Left lung (tissue), 4 donors: ENCODE measurements at regions not wholly inside any gene's neighbourhood (a gene's known extent, or its start where the extent isn't known, plus 50 kb on each side); places are given as distances from the start of the nearest gene placed in this dataset.
A peak's percentile ranks its signal among the peaks of the same experiment; 100 is the strongest.
"Not testable (repeated sequence)": the region's sequence is repeated elsewhere in the genome, so short reads cannot be mapped to it uniquely, and the experiment has no call there.

Experiments
- ATAC-seq: fragments of 200-7000 bp; cut with Tn5 transposase; one replicate; pipeline ENCODE4 v1.9.1; 2020; ENCODE audit warnings: moderate library complexity
- DNase-seq, 4 donors: peaks; one replicate each; pipeline ENCODE4 v3.0.0-alpha.2; 2013 to 2020
- H3K27ac ChIP-seq, 2 donors: fragments of 200-600 bp; sonication (generic) in 1 of 2; one replicate each; pipeline versions ENCODE4 v1.5.0 to v1.8.0; 2020 to 2021
- H3K27me3 ChIP-seq, 2 donors: fragments of 200-600 bp; sonication (generic) in 1 of 2; one replicate each; pipeline versions ENCODE4 v1.5.0 to v1.8.0; 2020 to 2021
- H3K36me3 ChIP-seq, 2 donors: fragments of 200-600 bp; sonication (generic) in 1 of 2; one replicate each; pipeline versions ENCODE4 v1.5.0 to v1.8.0; 2020 to 2021
- H3K4me1 ChIP-seq, 2 donors: fragments of 200-600 bp; one replicate each; pipeline ENCODE4 v1.8.0; 2021
- H3K4me3 ChIP-seq, 2 donors: fragments of 200-600 bp; sonication (generic) in 1 of 2; one replicate each; pipeline versions ENCODE4 v1.5.0 to v1.8.0; 2020 to 2021; ENCODE audit warnings: mild to moderate bottlenecking in 1 of 2
- H3K9me3 ChIP-seq, 2 donors: fragments of 200-600 bp; sonication (generic) in 1 of 2; one replicate each; pipeline versions ENCODE4 v1.5.0 to v1.8.0; 2020 to 2021
- CTCF ChIP-seq, 2 donors: fragments of 200-600 bp; sonication (generic) in 1 of 2; IDR thresholded peaks; one replicate each; pipeline versions ENCODE4 v1.5.0 to v1.8.0; 2021; ENCODE audit warnings: antibody characterized with exemption in 2 of 2
- intact Hi-C, 2 donors: fragments of 100-400 bp; cut with DNase I; formaldehyde crosslinking; loops; one replicate each; pipeline versions ENCODE4 v1.11.2 to v1.14.2; 2022
- donor health status: DM: no; HTN: yes; CAD: no.
- donor health status: DM: no; HTN: no; CAD: no.

GRCh38 chr5:92841604-92842155 lies 739.3 kb downstream of the NR2F1-AS1 start:
- no peaks in the 10 kb centered on the region for H3K27me3 ChIP-seq
- DNase-seq (no peak), ATAC-seq (no peak)
- no peaks in the 10 kb centered on the region for H3K4me1 ChIP-seq
- no peaks in the 10 kb centered on the region for H3K36me3 ChIP-seq
- TF ChIP-seq CTCF (IDR thresholded peaks at IDR 0.05) = no peak
- intact Hi-C loops = no loop called here
- no peak overlapping the region for H3K4me3 ChIP-seq
- no peak overlapping the region for H3K27ac ChIP-seq
- H3K9me3 ChIP-seq = no peaks in the 10 kb centered on the region

GRCh38 chr5:92838253-92838652 lies 742.8 kb downstream of the NR2F1-AS1 start:
- peak in 1 of 4 donors; percentile 8 for DNase-seq
- no peaks in the 10 kb centered on the region for H3K4me1 ChIP-seq
- no peaks in the 10 kb centered on the region for H3K36me3 ChIP-seq
- H3K27ac ChIP-seq = no peak overlapping the region
- no peak for TF ChIP-seq CTCF (IDR thresholded peaks at IDR 0.05)
- no peak for ATAC-seq
- no peaks in the 10 kb centered on the region for H3K9me3 ChIP-seq
- no peaks in the 10 kb centered on the region for H3K27me3 ChIP-seq
- intact Hi-C loops = no loop called here
- H3K4me3 ChIP-seq = no peak overlapping the region

- no peak for DNase-seq
- Histone ChIP-seq H3K4me1 (no peaks in the 10 kb centered on the region), H3K9me3 (no peaks in the 10 kb centered on the region), H3K36me3 (no peaks in the 10 kb centered on the region), H3K27ac (no peak overlapping the region), H3K27me3 (no peaks in the 10 kb centered on the region), H3K4me3 (no peak overlapping the region)
- no peak for TF ChIP-seq CTCF (IDR thresholded peaks at IDR 0.05)
- ATAC-seq = no peak
- intact Hi-C loops = no loop called here
Measured at GRCh38 chr5:92836855-92837755, 743.9 kb downstream of the NR2F1-AS1 start.

GRCh38 chr5:92835712-92836111 lies 745.3 kb downstream of the NR2F1-AS1 start:
- no peaks in the 10 kb centered on the region for H3K27me3 ChIP-seq
- TF ChIP-seq CTCF (IDR thresholded peaks at IDR 0.05) = no peak
- no peaks in the 10 kb centered on the region for H3K4me1 ChIP-seq
- H3K27ac ChIP-seq = no peak overlapping the region
- H3K9me3 ChIP-seq = peaks cover 0 to 5% of the 10 kb centered on the region in 2 donors
- no peaks in the 10 kb centered on the region for H3K36me3 ChIP-seq
- no peak overlapping the region for H3K4me3 ChIP-seq
- peak in 1 of 4 donors; percentile 4 for DNase-seq
- no peak for ATAC-seq
- intact Hi-C loops = no loop called here

- H3K9me3 ChIP-seq, H3K27me3 ChIP-seq, H3K27ac ChIP-seq, H3K36me3 ChIP-seq, DNase-seq, ATAC-seq, H3K4me3 ChIP-seq, H3K4me1 ChIP-seq, intact Hi-C loops: not testable (repeated sequence)
Measured at GRCh38 chr5:92823551-92823950, 757.5 kb downstream of the NR2F1-AS1 start.
